HepG2 (cell line): ENCODE measurements at regions not wholly inside any gene's neighbourhood (a gene's known extent, or its start where the extent isn't known, plus 50 kb on each side); places are given as distances from the start of the nearest gene placed in this dataset.

Experiments used
- ASH2L ChIP-seq: fragments of 300-600, 200-600 bp; sonication (generic); IDR thresholded peaks from 2 replicates; pipeline ENCODE4 v1.7.0; 2017; ENCODE audit warnings: low read depth, mild to moderate bottlenecking, moderate library complexity, mixed read lengths, low read length; ENCODE audit not compliant: insufficient read length
- ATF2 ChIP-seq: sonication (generic); formaldehyde crosslinking; IDR thresholded peaks from 2 replicates; pipeline ENCODE4 v1.4.0; 2020; ENCODE audit warnings: missing genetic modification reagents
- CTCF ChIP-seq: sonication (generic); formaldehyde crosslinking; IDR thresholded peaks from 2 replicates; pipeline ENCODE4 v1.5.0; 2020; ENCODE audit warnings: mild to moderate bottlenecking, missing genetic modification reagents, moderate library complexity
- DBP ChIP-seq: sonication (generic); formaldehyde crosslinking; IDR thresholded peaks from 2 replicates; pipeline ENCODE4 v1.4.0; 2020; ENCODE audit warnings: missing genetic modification reagents; ENCODE audit errors: not compliant biosample characterization
- ELF4 ChIP-seq: sonication (generic); formaldehyde crosslinking; IDR thresholded peaks from 2 replicates; pipeline ENCODE4 v1.5.0; 2020; ENCODE audit warnings: missing genetic modification reagents, mild to moderate bottlenecking, moderate library complexity, borderline replicate concordance
- EZH2 ChIP-seq: conservative IDR thresholded peaks from 2 replicates; pipeline ENCODE4 v1.6.1; 2012; ENCODE audit warnings: mild to moderate bottlenecking, low read depth, low read length, moderate library complexity
- FOXJ3 ChIP-seq: sonication (generic); formaldehyde crosslinking; IDR thresholded peaks from 2 replicates; pipeline ENCODE4 v1.4.0; 2020; ENCODE audit warnings: missing genetic modification reagents, mild to moderate bottlenecking, borderline replicate concordance
- FOXO1 ChIP-seq: sonication (generic); formaldehyde crosslinking; IDR thresholded peaks from 2 replicates; pipeline ENCODE4 v1.4.0; 2020; ENCODE audit warnings: missing genetic modification reagents
- RARA ChIP-seq: IDR thresholded peaks from 2 replicates; pipeline ENCODE4 v1.6.1; 2016; ENCODE audit warnings: missing genetic modification reagents, missing compliant biosample characterization
- SNAPC2 ChIP-seq: sonication (generic); formaldehyde crosslinking; IDR thresholded peaks from 2 replicates; pipeline ENCODE4 v1.8.1; 2022; ENCODE audit warnings: mild to moderate bottlenecking, missing genetic modification reagents
- ZNF232 ChIP-seq: sonication (generic); formaldehyde crosslinking; IDR thresholded peaks from 2 replicates; pipeline ENCODE4 v1.4.0; 2020; ENCODE audit warnings: missing genetic modification reagents, borderline replicate concordance
- ZNF605 ChIP-seq: sonication (generic); formaldehyde crosslinking; IDR thresholded peaks from 2 replicates; pipeline ENCODE4 v1.8.0; 2022; ENCODE audit warnings: mild to moderate bottlenecking, missing genetic modification reagents
- ZNF607 ChIP-seq: sonication (generic); formaldehyde crosslinking; IDR thresholded peaks from 2 replicates; pipeline ENCODE4 v1.5.1; 2020; ENCODE audit warnings: missing genetic modification reagents, mild to moderate bottlenecking, borderline replicate concordance
- ZSCAN20 ChIP-seq: sonication (generic); formaldehyde crosslinking; IDR thresholded peaks from 2 replicates; pipeline ENCODE4 v1.4.0; 2020; ENCODE audit warnings: missing genetic modification reagents, mild to moderate bottlenecking, borderline replicate concordance

- TF ChIP-seq CTCF (no peak), SNAPC2 (CRISPR knock-in tag) (no peak), ZNF605 (no peak), ATF2 (CRISPR knock-in tag) (no peak), ELF4 (CRISPR knock-in tag) (no peak), FOXJ3 (CRISPR knock-in tag) (no peak), EZH2 (no peak), ASH2L (no peak), RARA (CRISPR knock-in tag) (no peak), ZNF232 (CRISPR knock-in tag) (no peak), ZSCAN20 (CRISPR knock-in tag) (no peak), ZNF607 (CRISPR knock-in tag) (no peak), DBP (no peak), FOXO1 (CRISPR knock-in tag) (no peak)
Measured at GRCh38 chr10:3976171-3976570, 191.2 kb upstream of the KLF6 start.
